ENCODE measurements at regions not wholly inside any gene's neighbourhood (a gene's known extent, or its start where the extent isn't known, plus 50 kb on each side); places are given as distances from the start of the nearest gene placed in this dataset.

- TF ChIP-seq POLR2A (IDR thresholded peaks at IDR 0.05), result no peak
- no peak for TF ChIP-seq CTCF (IDR thresholded peaks at IDR 0.05)
Observed at GRCh38 chr3:144175644-144176425, 204.2 kb downstream of the DIPK2A start.

Measured in lower leg skin (tissue), 3 donors.